Activated B cell treated with CpG ODN at 0.5 μM for 24 hours (primary cell): ENCODE measurements at regions not wholly inside any gene's neighbourhood (a gene's known extent, or its start where the extent isn't known, plus 50 kb on each side); places are given as distances from the start of the nearest gene placed in this dataset.

Experiments
- ATAC-seq: fragments of 200-7000 bp; cut with Tn5 transposase; one replicate; pipeline ENCODE4 v1.10.0; 2021; ENCODE audit warnings: low read depth, mild to moderate bottlenecking, moderate library complexity
- CTCF ChIA-PET: fragments of 350-600 bp; sonication (Branson Sonifier 250); formaldehyde crosslinking; loops from one replicate; lab custom pipeline; 2021; ENCODE audit warnings: antibody characterized with exemption; lab: Charles Lee
- POLR2A ChIA-PET: fragments of 350-600 bp; sonication (Branson Sonifier 250); formaldehyde crosslinking; loops from one replicate; lab custom pipeline; 2021; ENCODE audit warnings: antibody characterized with exemption; lab: Charles Lee
- DNase-seq: peaks from one replicate; pipeline ENCODE4 v3.0.0; 2022
- H3K27ac Mint-ChIP-seq: one replicate; pipeline ENCODE4 v1.8.0; 2020; ENCODE audit warnings: mixed read lengths
- H3K27me3 Mint-ChIP-seq: one replicate; pipeline ENCODE4 v1.8.0; 2021; ENCODE audit warnings: mixed read lengths
- H3K36me3 Mint-ChIP-seq: one replicate; pipeline ENCODE4 v1.8.0; 2021; ENCODE audit warnings: low read depth, mixed read lengths
- H3K4me1 Mint-ChIP-seq: one replicate; pipeline ENCODE4 v1.8.0; 2021; ENCODE audit warnings: mixed read lengths
- H3K4me3 Mint-ChIP-seq: one replicate; pipeline ENCODE4 v1.8.0; 2020; ENCODE audit warnings: mild to moderate bottlenecking, mixed read lengths
- H3K9me3 Mint-ChIP-seq: one replicate; pipeline ENCODE4 v1.8.0; 2020; ENCODE audit warnings: mixed read lengths
- CTCF ChIP-seq: fragments of 200-600 bp; IDR thresholded peaks from one replicate; pipeline ENCODE4 v1.8.0; 2022; ENCODE audit warnings: antibody characterized with exemption, mild to moderate bottlenecking
- intact Hi-C: fragments of 100-400 bp; cut with micrococcal nuclease; formaldehyde crosslinking; loops from one replicate; pipeline ENCODE4 v1.15.1; 2024

GRCh38 chr6:19331089-19331488 is 506.1 kb upstream of the ID4 start:
- intact Hi-C loops, result no loop called here
- no peak for TF ChIP-seq CTCF
- CTCF ChIA-PET, result no interaction called here
- no peak overlapping the region for H3K4me3 Mint-ChIP-seq
- no peaks in the 10 kb centered on the region for H3K9me3 Mint-ChIP-seq
- POLR2A ChIA-PET, result no interaction called here
- DNase-seq (no peak), ATAC-seq (no peak)
- no peak overlapping the region for H3K27ac Mint-ChIP-seq
- no peaks in the 10 kb centered on the region for H3K4me1 Mint-ChIP-seq
- H3K36me3 Mint-ChIP-seq, result no peaks in the 10 kb centered on the region
- H3K27me3 Mint-ChIP-seq, result no peaks in the 10 kb centered on the region

GRCh38 chr6:19332806-19333460 is 504.2 kb upstream of the ID4 start:
- POLR2A ChIA-PET, result no interaction called here
- Mint-ChIP-seq H3K9me3 (peaks cover 2% of the 10 kb centered on the region), H3K36me3 (no peaks in the 10 kb centered on the region), H3K4me1 (no peaks in the 10 kb centered on the region), H3K27me3 (no peaks in the 10 kb centered on the region), H3K27ac (no peak overlapping the region), H3K4me3 (no peak overlapping the region)
- no peak for TF ChIP-seq CTCF
- ATAC-seq, result no peak
- intact Hi-C loops, result no loop called here
- no peak for DNase-seq
- CTCF ChIA-PET, result no interaction called here

- H3K27ac Mint-ChIP-seq, result no peak overlapping the region
- intact Hi-C loops, result no loop called here
- no peak for ATAC-seq
- CTCF ChIA-PET, result no interaction called here
- H3K27me3 Mint-ChIP-seq, result no peaks in the 10 kb centered on the region
- POLR2A ChIA-PET, result no interaction called here
- peaks cover 2% of the 10 kb centered on the region for H3K9me3 Mint-ChIP-seq
- no peaks in the 10 kb centered on the region for H3K36me3 Mint-ChIP-seq
- no peak overlapping the region for H3K4me3 Mint-ChIP-seq
- DNase-seq, result no peak
- no peaks in the 10 kb centered on the region for H3K4me1 Mint-ChIP-seq
- TF ChIP-seq CTCF, result no peak
These were observed 503.2 kb upstream of the ID4 start for GRCh38 chr6:19333936-19334335.

GRCh38 chr6:19336579-19336978 is 500.6 kb upstream of the ID4 start:
- Mint-ChIP-seq H3K4me3 (no peak overlapping the region), H3K36me3 (no peaks in the 10 kb centered on the region), H3K4me1 (no peaks in the 10 kb centered on the region), H3K9me3 (peaks cover 2% of the 10 kb centered on the region), H3K27ac (no peak overlapping the region), H3K27me3 (no peaks in the 10 kb centered on the region)
- DNase-seq (no peak), ATAC-seq (no peak)
- intact Hi-C loops, result no loop called here
- ChIA-PET POLR2A (no interaction called here), CTCF (no interaction called here)
- no peak for TF ChIP-seq CTCF

- no peaks in the 10 kb centered on the region for H3K36me3 Mint-ChIP-seq
- CTCF ChIA-PET, result no interaction called here
- peaks cover 2% of the 10 kb centered on the region for H3K9me3 Mint-ChIP-seq
- H3K27ac Mint-ChIP-seq, result no peak overlapping the region
- TF ChIP-seq CTCF, result no peak
- no peaks in the 10 kb centered on the region for H3K27me3 Mint-ChIP-seq
- intact Hi-C loops, result no loop called here
- no peak for ATAC-seq
- DNase-seq, result no peak
- H3K4me1 Mint-ChIP-seq, result no peaks in the 10 kb centered on the region
- POLR2A ChIA-PET, result no interaction called here
- no peak overlapping the region for H3K4me3 Mint-ChIP-seq
These were observed 500.1 kb upstream of the ID4 start for GRCh38 chr6:19337101-19337500.
